Colonic mucosa (tissue), 4 donors: ENCODE measurements at regions not wholly inside any gene's neighbourhood (a gene's known extent, or its start where the extent isn't known, plus 50 kb on each side); places are given as distances from the start of the nearest gene placed in this dataset.

Source experiments
- DNase-seq: peaks from one replicate; pipeline ENCODE4 v3.0.0-alpha.2; 2020
- H3K27ac ChIP-seq: fragments of 200-600 bp; one replicate; pipeline ENCODE4 v1.8.0; 2021
- H3K27me3 ChIP-seq: fragments of 200-600 bp; one replicate; pipeline ENCODE4 v1.8.0; 2021
- H3K36me3 ChIP-seq: fragments of 200-600 bp; one replicate; pipeline ENCODE4 v1.8.0; 2021
- H3K4me1 ChIP-seq: fragments of 200-600 bp; one replicate; pipeline ENCODE4 v1.8.0; 2021; ENCODE audit warnings: mild to moderate bottlenecking
- H3K4me3 ChIP-seq: fragments of 200-600 bp; one replicate; pipeline ENCODE4 v1.8.0; 2021
- H3K9ac ChIP-seq, 2 donors: one replicate each; pipeline ENCODE4 v1.7.0; 2013; ENCODE audit warnings: control low read depth in 2 of 2, low read depth in 2 of 2, low read length in 2 of 2
- H3K9me3 ChIP-seq: fragments of 200-600 bp; one replicate; pipeline ENCODE4 v1.8.0; 2021
- intact Hi-C: fragments of 100-400 bp; cut with DNase I; formaldehyde crosslinking; loops from one replicate; pipeline ENCODE4 v1.14.1; 2022
- TF ChIP-seq, protein P1 (sequence below): fragments of 200-600 bp; IDR thresholded peaks from one replicate; pipeline ENCODE4 v1.8.0; 2022; ENCODE audit warnings: antibody characterized with exemption, mild to moderate bottlenecking
- donor health status: healthy.
- donor health status: DM: no; HTN: no; CAD: no.
- donor health status: DM: no; HTN: no; CAD: no.

DNA sequence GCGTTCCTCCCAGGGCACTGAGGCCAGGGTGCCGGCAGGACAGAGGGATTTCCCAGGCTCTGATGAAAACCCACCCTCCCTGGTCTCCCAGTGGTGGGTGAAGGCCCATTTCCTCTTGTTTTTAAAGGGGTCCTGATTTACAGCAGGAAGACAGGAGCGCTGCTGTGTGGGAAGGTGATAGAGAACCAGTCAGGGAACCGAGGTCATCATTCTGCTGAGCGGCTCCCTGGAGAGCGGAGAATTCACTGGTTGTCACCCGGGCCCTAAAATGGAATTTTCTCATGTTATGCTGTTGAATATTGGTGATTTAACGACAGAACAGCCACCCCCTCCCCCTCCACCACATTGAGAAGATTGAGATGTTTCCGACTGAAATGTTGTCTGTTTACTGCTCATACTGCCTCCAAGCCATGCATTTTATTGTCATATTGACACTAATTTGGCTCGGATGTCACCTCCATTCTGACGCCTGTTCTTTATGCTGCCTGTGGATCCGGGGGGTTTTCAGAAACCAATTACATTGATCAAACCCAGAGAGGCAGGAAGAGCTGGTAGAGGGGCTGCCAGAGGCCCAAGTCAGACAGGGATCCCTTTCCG is 225.2 kb downstream of the GLI2 start:
- intact Hi-C loops = no loop called here
- H3K9ac ChIP-seq = no peak overlapping the region
- no peak overlapping the region for H3K27ac ChIP-seq
- no peaks in the 10 kb centered on the region for H3K4me1 ChIP-seq
- H3K27me3 ChIP-seq = no peaks in the 10 kb centered on the region
- no peaks in the 10 kb centered on the region for H3K9me3 ChIP-seq
- no peak overlapping the region for H3K4me3 ChIP-seq
- DNase-seq = no peak
- H3K36me3 ChIP-seq = no peaks in the 10 kb centered on the region
- TF ChIP-seq, protein P1, sequence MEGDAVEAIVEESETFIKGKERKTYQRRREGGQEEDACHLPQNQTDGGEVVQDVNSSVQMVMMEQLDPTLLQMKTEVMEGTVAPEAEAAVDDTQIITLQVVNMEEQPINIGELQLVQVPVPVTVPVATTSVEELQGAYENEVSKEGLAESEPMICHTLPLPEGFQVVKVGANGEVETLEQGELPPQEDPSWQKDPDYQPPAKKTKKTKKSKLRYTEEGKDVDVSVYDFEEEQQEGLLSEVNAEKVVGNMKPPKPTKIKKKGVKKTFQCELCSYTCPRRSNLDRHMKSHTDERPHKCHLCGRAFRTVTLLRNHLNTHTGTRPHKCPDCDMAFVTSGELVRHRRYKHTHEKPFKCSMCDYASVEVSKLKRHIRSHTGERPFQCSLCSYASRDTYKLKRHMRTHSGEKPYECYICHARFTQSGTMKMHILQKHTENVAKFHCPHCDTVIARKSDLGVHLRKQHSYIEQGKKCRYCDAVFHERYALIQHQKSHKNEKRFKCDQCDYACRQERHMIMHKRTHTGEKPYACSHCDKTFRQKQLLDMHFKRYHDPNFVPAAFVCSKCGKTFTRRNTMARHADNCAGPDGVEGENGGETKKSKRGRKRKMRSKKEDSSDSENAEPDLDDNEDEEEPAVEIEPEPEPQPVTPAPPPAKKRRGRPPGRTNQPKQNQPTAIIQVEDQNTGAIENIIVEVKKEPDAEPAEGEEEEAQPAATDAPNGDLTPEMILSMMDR = no peak

- H3K9me3 ChIP-seq = no peaks in the 10 kb centered on the region
- TF ChIP-seq, protein P1 = no peak
- no peak overlapping the region for H3K27ac ChIP-seq
- no peak overlapping the region for H3K9ac ChIP-seq
- intact Hi-C loops = no loop called here
- H3K4me3 ChIP-seq = no peak overlapping the region
- no peaks in the 10 kb centered on the region for H3K27me3 ChIP-seq
- H3K36me3 ChIP-seq = no peaks in the 10 kb centered on the region
- no peaks in the 10 kb centered on the region for H3K4me1 ChIP-seq
- no peak for DNase-seq
These were observed 225.7 kb downstream of the GLI2 start for GRCh38 chr2:120961396-120961795.

- TF ChIP-seq, protein P1 = no peak
- intact Hi-C loops = no loop called here
- Histone ChIP-seq H3K36me3 (no peaks in the 10 kb centered on the region), H3K27me3 (no peaks in the 10 kb centered on the region), H3K4me3 (no peak overlapping the region), H3K9me3 (no peaks in the 10 kb centered on the region), H3K4me1 (no peaks in the 10 kb centered on the region), H3K27ac (no peak overlapping the region), H3K9ac (no peak overlapping the region)
- DNase-seq = no peak
These were observed 228.5 kb downstream of the GLI2 start for GRCh38 chr2:120963997-120964705.

- H3K27ac ChIP-seq = no peak overlapping the region
- no peaks in the 10 kb centered on the region for H3K36me3 ChIP-seq
- no peak for DNase-seq
- no peaks in the 10 kb centered on the region for H3K4me1 ChIP-seq
- H3K27me3 ChIP-seq = no peaks in the 10 kb centered on the region
- TF ChIP-seq, protein P1 = no peak
- no peak overlapping the region for H3K9ac ChIP-seq
- no peak overlapping the region for H3K4me3 ChIP-seq
- intact Hi-C loops = no loop called here
- H3K9me3 ChIP-seq = no peaks in the 10 kb centered on the region
These were observed 229.2 kb downstream of the GLI2 start for GRCh38 chr2:120964819-120965218.

DNA sequence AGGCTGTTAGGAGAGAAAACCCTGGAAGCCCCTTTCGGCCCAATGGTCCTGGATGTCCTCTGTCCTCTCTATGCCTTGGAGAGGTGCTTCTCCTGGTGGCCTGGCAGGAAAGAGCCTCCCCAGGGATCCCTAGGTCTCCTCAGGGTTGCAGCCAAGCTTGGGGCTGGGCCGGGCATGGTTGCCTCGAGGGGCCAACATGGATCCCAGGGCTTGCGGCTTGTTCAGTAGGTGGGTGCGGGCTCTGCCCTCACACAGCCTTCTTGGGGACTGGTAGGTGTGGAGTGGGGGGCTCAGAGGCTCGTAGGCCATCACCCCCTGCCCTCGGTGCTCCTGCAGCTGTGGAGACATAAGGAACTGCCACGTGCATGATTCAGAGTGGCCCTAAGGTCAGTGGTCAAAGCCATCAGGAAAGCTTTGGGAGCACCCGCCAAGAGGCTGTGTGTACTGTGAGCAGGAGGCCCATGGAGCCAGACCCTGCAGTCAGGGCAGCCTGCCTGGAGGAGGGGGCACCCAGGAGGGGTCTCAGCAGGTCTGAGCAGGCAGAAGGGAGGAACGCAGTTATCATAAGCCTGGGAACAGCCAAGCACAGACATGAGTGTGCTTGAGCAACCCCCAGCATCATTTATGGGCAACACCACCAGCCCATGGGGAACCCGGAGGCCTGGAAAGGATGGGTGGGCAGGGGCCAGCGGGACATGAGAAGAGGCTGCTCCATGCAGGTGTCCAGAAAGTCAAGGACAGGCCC is 231.0 kb downstream of the GLI2 start:
- Histone ChIP-seq H3K9me3 (no peaks in the 10 kb centered on the region), H3K4me1 (no peaks in the 10 kb centered on the region), H3K4me3 (no peak overlapping the region), H3K27me3 (no peaks in the 10 kb centered on the region), H3K9ac (no peak overlapping the region), H3K27ac (no peak overlapping the region), H3K36me3 (no peaks in the 10 kb centered on the region)
- no peak for DNase-seq
- TF ChIP-seq, protein P1 = no peak
- intact Hi-C loops = no loop called here
